AG09319 (cell line): ENCODE measurements at regions not wholly inside any gene's neighbourhood (a gene's known extent, or its start where the extent isn't known, plus 50 kb on each side); places are given as distances from the start of the nearest gene placed in this dataset.

Experiments
- DNase-seq: peaks from one replicate; pipeline ENCODE4 v3.0.0-alpha.2; 2010; ENCODE audit warnings: low read depth; ENCODE audit errors: extremely low read depth
- CTCF ChIP-seq: IDR thresholded peaks from 2 replicates; pipeline ENCODE4 v1.5.1; 2011; ENCODE audit warnings: low read depth, mild to moderate bottlenecking, inconsistent platforms, low read length, moderate library complexity

GRCh38 chr18:47391665-47392064 is 140.2 kb upstream of the SKOR2 start:
- DNase-seq = no peak
- TF ChIP-seq CTCF = no peak

- TF ChIP-seq CTCF = no peak
Measured at GRCh38 chr18:47390410-47391024, 139.1 kb upstream of the SKOR2 start.

GRCh38 chr18:47389210-47389609 is 137.8 kb upstream of the SKOR2 start:
- no peak for DNase-seq
- TF ChIP-seq CTCF = no peak

More at GRCh38 chr18:47390410-47391024, 139.1 kb upstream of the SKOR2 start:
- DNase-seq = no peak

- TF ChIP-seq CTCF = no peak
- no peak for DNase-seq
Measured at GRCh38 chr18:47387864-47388263, 136.4 kb upstream of the SKOR2 start.

- TF ChIP-seq CTCF = no peak
- no peak for DNase-seq
Measured at GRCh38 chr18:47383729-47384128, 132.3 kb upstream of the SKOR2 start.

GRCh38 chr18:47381975-47382570 is 130.6 kb upstream of the SKOR2 start:
- no peak for TF ChIP-seq CTCF
- DNase-seq = no peak

GRCh38 chr18:47380153-47380552 is 128.7 kb upstream of the SKOR2 start:
- TF ChIP-seq CTCF = no peak

More at GRCh38 chr18:47380153-47380552, 128.7 kb upstream of the SKOR2 start:
- no peak for DNase-seq
